H1 (cell line): ENCODE measurements at regions not wholly inside any gene's neighbourhood (a gene's known extent, or its start where the extent isn't known, plus 50 kb on each side); places are given as distances from the start of the nearest gene placed in this dataset.

Experiments used
- CTCF ChIA-PET: fragments of 300-600 bp; sonication (Branson Sonifier 250); formaldehyde crosslinking; loops from one replicate; lab custom pipeline; 2021; ENCODE audit not compliant: partially characterized antibody; lab: Charles Lee
- POLR2A ChIA-PET: fragments of 300-600 bp; sonication (Branson Sonifier 250); formaldehyde crosslinking; loops from one replicate; lab custom pipeline; 2021; ENCODE audit warnings: inconsistent platforms; ENCODE audit not compliant: partially characterized antibody; lab: Charles Lee
- DNase-seq, 2 experiments: peaks; one replicate each; pipeline versions ENCODE4 v3.0.0 to v3.0.0-alpha.2; 2010 to 2022; ENCODE audit warnings: low spot score in 2 of 2, low read depth in 1 of 2, mixed read lengths in 1 of 2
- FAIRE-seq: peaks from 2 replicates; lab custom pipeline; 2011; peaks lifted over from hg19 to GRCh38; lab: Jason Lieb, UNC
- H2AFZ ChIP-seq: 2 replicates; pipeline ENCODE4 v1.8.1; 2012; ENCODE audit warnings: low read length, inconsistent platforms
- H2AK5ac ChIP-seq: 2 replicates; pipeline ENCODE4 v1.6.1; 2013; ENCODE audit warnings: low read depth, low read length
- H2BK120ac ChIP-seq: replicated peaks from 2 replicates; pipeline ENCODE3; 2013; ENCODE audit warnings: low read depth, low read length, inconsistent platforms
- H2BK12ac ChIP-seq: 2 replicates; pipeline ENCODE4 v1.6.1; 2013; ENCODE audit warnings: low read depth, low read length
- H2BK15ac ChIP-seq: 2 replicates; pipeline ENCODE4 v1.6.1; 2013; ENCODE audit warnings: low read length
- H2BK20ac ChIP-seq: 2 replicates; pipeline ENCODE4 v1.6.1; 2013; ENCODE audit warnings: low read length
- H2BK5ac ChIP-seq: 2 replicates; pipeline ENCODE4 v1.6.1; 2013; ENCODE audit warnings: low read depth, low read length
- H3K14ac ChIP-seq: 2 replicates; pipeline ENCODE4 v1.6.1; 2013; ENCODE audit warnings: inconsistent platforms; ENCODE audit not compliant: insufficient read length
- H3K18ac ChIP-seq: 2 replicates; pipeline ENCODE4 v1.6.1; 2013; ENCODE audit warnings: low read length; ENCODE audit errors: extremely low read depth
- H3K23ac ChIP-seq: 2 replicates; pipeline ENCODE4 v1.6.1; 2013; ENCODE audit warnings: inconsistent platforms; ENCODE audit not compliant: insufficient read length
- H3K23me2 ChIP-seq: 2 replicates; pipeline ENCODE4 v1.6.1; 2013; ENCODE audit warnings: low read depth, low read length
- H3K27ac ChIP-seq: 2 replicates; pipeline ENCODE4 v1.6.1; 2011; ENCODE audit warnings: low read depth, low read length, inconsistent platforms
- H3K27me3 ChIP-seq, 4 experiments: replicated peaks in 1 of 4; 1 replicate in 1 of 4; 2 replicates in 3 of 4; pipeline versions ENCODE4 v1.6.1 to v1.8.1; 2011 to 2013; ENCODE audit warnings: low read length in 3 of 4, mild to moderate bottlenecking in 3 of 4, inconsistent platforms in 2 of 4, mixed read lengths in 2 of 4, moderate library complexity in 1 of 4; ENCODE audit not compliant: control insufficient read depth in 3 of 4, insufficient read depth in 3 of 4; ENCODE audit errors: extremely low read depth in 1 of 4
- H3K36me3 ChIP-seq, 4 experiments: 2 replicates each; pipeline versions ENCODE4 v1.6.1 to v1.8.1; 2011 to 2013; ENCODE audit warnings: mild to moderate bottlenecking in 4 of 4, low read length in 3 of 4, moderate library complexity in 2 of 4, control low read depth in 1 of 4, inconsistent platforms in 1 of 4; ENCODE audit not compliant: insufficient read depth in 4 of 4, control insufficient read depth in 2 of 4
- H3K4ac ChIP-seq: replicated peaks from 2 replicates; pipeline ENCODE3; 2013; ENCODE audit warnings: low read length, low read depth, mixed read lengths, inconsistent platforms; ENCODE audit not compliant: insufficient read length
- H3K4me1 ChIP-seq, 4 experiments: replicated peaks in 1 of 4; 1 replicate in 1 of 4; 2 replicates in 3 of 4; pipeline versions ENCODE4 v1.6.1 to v1.8.1; 2011 to 2013; ENCODE audit warnings: low read length in 3 of 4, inconsistent platforms in 2 of 4, mixed read lengths in 1 of 4; ENCODE audit not compliant: insufficient read depth in 4 of 4, control insufficient read depth in 3 of 4
- H3K4me2 ChIP-seq, 2 experiments: 2 replicates each; pipeline versions ENCODE4 v1.6.1 to v1.8.1; 2011 to 2013; ENCODE audit warnings: low read depth in 2 of 2, low read length in 2 of 2, control low read depth in 1 of 2, inconsistent platforms in 1 of 2, mild to moderate bottlenecking in 1 of 2; ENCODE audit not compliant: insufficient read depth in 1 of 2
- H3K4me3 ChIP-seq, 4 experiments: fragments of 200-600, 300-600 bp in 1 of 4; sonication (generic), shearing (Covaris generic), sonication (Bioruptor Twin) in 1 of 4; 2 replicates each; pipeline versions ENCODE4 v1.5.1 to v1.8.1; 2011 to 2016; ENCODE audit warnings: low read length in 4 of 4, low read depth in 3 of 4, control low read depth in 2 of 4, inconsistent platforms in 2 of 4, mild to moderate bottlenecking in 2 of 4, mixed read lengths in 1 of 4, moderate library complexity in 1 of 4; ENCODE audit not compliant: insufficient read depth in 2 of 4; ENCODE audit errors: extremely low read depth in 1 of 4
- H3K56ac ChIP-seq: replicated peaks from 2 replicates; pipeline ENCODE3; 2013; ENCODE audit warnings: low read depth, mild to moderate bottlenecking, mixed read lengths, low read length, inconsistent platforms; ENCODE audit not compliant: insufficient read length
- H3K79me1 ChIP-seq: 2 replicates; pipeline ENCODE4 v1.6.1; 2013; ENCODE audit warnings: low read depth, low read length, control low read depth
- H3K79me2 ChIP-seq, 2 experiments: 2 replicates each; pipeline versions ENCODE4 v1.6.1 to v1.8.1; 2012 to 2013; ENCODE audit warnings: low read length in 2 of 2, mild to moderate bottlenecking in 2 of 2, inconsistent platforms in 1 of 2; ENCODE audit not compliant: insufficient read depth in 2 of 2, control insufficient read depth in 1 of 2
- H3K9ac ChIP-seq, 4 experiments: replicated peaks in 1 of 4; 1 replicate in 1 of 4; 2 replicates in 3 of 4; pipeline versions ENCODE4 v1.6.1 to v1.8.1; 2011 to 2013; ENCODE audit warnings: low read depth in 3 of 4, low read length in 3 of 4, control low read depth in 2 of 4, mild to moderate bottlenecking in 2 of 4, moderate library complexity in 2 of 4, inconsistent platforms in 1 of 4; ENCODE audit errors: extremely low read depth in 1 of 4
- H3K9me3 ChIP-seq, 2 experiments: 2 replicates each; pipeline versions ENCODE4 v1.6.1 to v1.8.1; 2012 to 2013; ENCODE audit warnings: mild to moderate bottlenecking in 2 of 2, moderate library complexity in 2 of 2, control low read depth in 1 of 2, inconsistent platforms in 1 of 2, low read depth in 1 of 2, low read length in 1 of 2, mixed read lengths in 1 of 2; ENCODE audit not compliant: insufficient read depth in 2 of 2
- H4K20me1 ChIP-seq, 2 experiments: replicated peaks in 1 of 2; 2 replicates each; pipeline versions ENCODE3 to v1.8.1; 2011 to 2013; ENCODE audit warnings: inconsistent platforms in 2 of 2, low read length in 2 of 2, mild to moderate bottlenecking in 1 of 2; ENCODE audit not compliant: insufficient read depth in 2 of 2, control insufficient read depth in 1 of 2
- H4K5ac ChIP-seq: 2 replicates; pipeline ENCODE4 v1.6.1; 2013; ENCODE audit warnings: low read length, low read depth, mixed read lengths, inconsistent platforms; ENCODE audit not compliant: insufficient read length
- H4K8ac ChIP-seq: 2 replicates; pipeline ENCODE4 v1.8.0; 2013; ENCODE audit warnings: mild to moderate bottlenecking, moderate library complexity, low read length, inconsistent platforms; ENCODE audit not compliant: insufficient read depth; ENCODE audit errors: extremely low read depth
- H4K91ac ChIP-seq: replicated peaks from 2 replicates; pipeline ENCODE3; 2013; ENCODE audit warnings: low read length, mixed read lengths, inconsistent platforms; ENCODE audit not compliant: insufficient read length
- CHD2 ChIP-seq: IDR thresholded peaks from 2 replicates; pipeline ENCODE4 v1.6.1; 2012; ENCODE audit warnings: low read length, improper control_type of control experiment
- RNF2 ChIP-seq: fragments of 200-900, 300-1000 bp; sonication (generic); IDR thresholded peaks from 2 replicates; pipeline ENCODE4 v1.7.1; 2016; ENCODE audit warnings: borderline replicate concordance, low read depth, mild to moderate bottlenecking, antibody characterized with exemption, low read length; ENCODE audit not compliant: poor library complexity, severe bottlenecking; ENCODE audit errors: missing control alignments
- WGBS, 2 experiments: shearing (Covaris generic) in 1 of 2; methylation state at CpG; one replicate each; pipeline versions ENCODE4 v1.1.6 to v1.1.7; 2013 to 2015; ENCODE audit warnings: low lambda C conversion rate in 2 of 2, mixed read lengths in 2 of 2, inconsistent platforms in 1 of 2, low coverage in 1 of 2, missing lambda C conversion rate in 1 of 2; ENCODE audit not compliant: insufficient replicate concordance in 2 of 2, insufficient coverage in 1 of 2, insufficient read length in 1 of 2; ENCODE audit errors: extremely low coverage in 1 of 2, missing lambda C conversion rate in 1 of 2; 5-methylcytosine and 5-hydroxymethylcytosine counted together

GRCh38 chr1:186532466-186532865, 71.6 kb upstream of the PDC start:
- H4K20me1 ChIP-seq = no peaks in the 10 kb centered on the region
- H3K4ac ChIP-seq = no peak overlapping the region
- no peak overlapping the region for H3K23ac ChIP-seq
- H3K27me3 ChIP-seq = no peaks in the 10 kb centered on the region
- H3K4me2 ChIP-seq = no peak overlapping the region
- FAIRE-seq = no peak
- no peaks in the 10 kb centered on the region for H3K9me3 ChIP-seq
- H3K36me3 ChIP-seq = no peaks in the 10 kb centered on the region
- H2BK20ac ChIP-seq = no peak overlapping the region
- no peak overlapping the region for H4K5ac ChIP-seq
- H2AFZ ChIP-seq = no peak overlapping the region
- POLR2A ChIA-PET = no interaction called here
- H3K79me1 ChIP-seq = no peaks in the 10 kb centered on the region
- no peak overlapping the region for H2BK12ac ChIP-seq
- H3K79me2 ChIP-seq = no peaks in the 10 kb centered on the region
- no peak overlapping the region for H3K9ac ChIP-seq
- H3K56ac ChIP-seq = no peak overlapping the region
- no peaks in the 10 kb centered on the region for H3K23me2 ChIP-seq
- no peak overlapping the region for H4K8ac ChIP-seq
- CTCF ChIA-PET = no interaction called here
- no peak overlapping the region for H3K18ac ChIP-seq
- no peak for DNase-seq
- no peak overlapping the region for H2BK15ac ChIP-seq
- no peaks in the 10 kb centered on the region for H3K4me1 ChIP-seq
- no peak overlapping the region for H4K91ac ChIP-seq
- H3K4me3 ChIP-seq = no peak overlapping the region
- 84% methylated on average over 2 of the region's 2 CpGs; no CpG with 5 or more reads in 1 of the 2 experiments for WGBS, 2 experiments
- H2AK5ac ChIP-seq = no peak overlapping the region
- no peak overlapping the region for H3K14ac ChIP-seq
- no peak overlapping the region for H3K27ac ChIP-seq
- no peak overlapping the region for H2BK5ac ChIP-seq
- no peak overlapping the region for H2BK120ac ChIP-seq
- TF ChIP-seq CHD2 (no peak), RNF2 (no peak)
